Activated T-helper 17 cell treated with anti-CD3 and anti-CD28 coated beads, Interleukin-2, amount 50 U/mL, for 72 hours (primary cell): ENCODE measurements at regions not wholly inside any gene's neighbourhood (a gene's known extent, or its start where the extent isn't known, plus 50 kb on each side); places are given as distances from the start of the nearest gene placed in this dataset.
A peak's percentile ranks its signal among the peaks of the same experiment; 100 is the strongest.

Experiments
- ATAC-seq: fragments of 150-1000 bp; cut with Tn5 transposase; replicated peaks from 2 replicates; pipeline ENCODE4 v1.10.0; 2021; ENCODE audit warnings: mild to moderate bottlenecking, moderate library complexity
- H3K27ac Mint-ChIP-seq: one replicate; pipeline ENCODE4 v1.8.0; 2022; ENCODE audit warnings: mixed read lengths
- H3K27me3 Mint-ChIP-seq: one replicate; pipeline ENCODE4 v1.8.0; 2022; ENCODE audit warnings: mixed read lengths
- H3K36me3 Mint-ChIP-seq: one replicate; pipeline ENCODE4 v1.8.0; 2022; ENCODE audit warnings: low read depth, mild to moderate bottlenecking, mixed read lengths
- H3K4me1 Mint-ChIP-seq: one replicate; pipeline ENCODE4 v1.8.0; 2022; ENCODE audit warnings: mixed read lengths
- H3K4me3 Mint-ChIP-seq: one replicate; pipeline ENCODE4 v1.8.0; 2022; ENCODE audit warnings: mild to moderate bottlenecking, mixed read lengths
- H3K9me3 Mint-ChIP-seq: one replicate; pipeline ENCODE4 v1.8.0; 2022; ENCODE audit warnings: mixed read lengths

DNA sequence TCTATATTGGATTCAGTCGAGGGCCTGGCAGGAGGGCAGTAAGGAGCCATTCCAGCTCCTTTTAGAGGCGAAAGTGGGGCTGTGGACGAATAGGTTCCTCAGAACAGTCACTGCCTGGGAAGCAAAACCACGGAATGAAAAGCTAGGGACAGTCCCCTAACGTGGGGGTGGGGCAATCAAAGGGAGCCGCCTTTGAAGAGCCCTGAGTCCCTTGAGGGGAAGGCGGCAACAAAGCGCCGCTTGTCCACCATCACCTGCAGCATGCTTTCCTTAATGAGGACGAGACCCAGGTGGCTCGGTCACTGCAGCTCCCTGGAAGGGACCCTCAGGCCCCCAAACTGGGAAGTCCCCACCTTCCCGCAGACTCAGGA is 184.7 kb downstream of the ETS2 start:
- Mint-ChIP-seq H3K4me3 (no peak overlapping the region), H3K27ac (no peak overlapping the region), H3K9me3 (no peaks in the 10 kb centered on the region), H3K36me3 (no peaks in the 10 kb centered on the region), H3K27me3 (peaks cover 38% of the 10 kb centered on the region), H3K4me1 (peaks cover 3% of the 10 kb centered on the region)
- ATAC-seq, result no peak

GRCh38 chr21:38989745-38990423 is 184.2 kb downstream of the ETS2 start:
- no peak overlapping the region for H3K4me3 Mint-ChIP-seq
- no peaks in the 10 kb centered on the region for H3K9me3 Mint-ChIP-seq
- no peaks in the 10 kb centered on the region for H3K36me3 Mint-ChIP-seq
- no peak overlapping the region for H3K27ac Mint-ChIP-seq
- peaks cover 8% of the 10 kb centered on the region for H3K4me1 Mint-ChIP-seq
- H3K27me3 Mint-ChIP-seq, result peaks cover 42% of the 10 kb centered on the region
- no peak for ATAC-seq

- no peaks in the 10 kb centered on the region for H3K9me3 Mint-ChIP-seq
- H3K4me3 Mint-ChIP-seq, result no peak overlapping the region
- peaks cover 8% of the 10 kb centered on the region for H3K4me1 Mint-ChIP-seq
- H3K27ac Mint-ChIP-seq, result no peak overlapping the region
- no peak for ATAC-seq
- no peaks in the 10 kb centered on the region for H3K36me3 Mint-ChIP-seq
- peaks cover 43% of the 10 kb centered on the region for H3K27me3 Mint-ChIP-seq
Observed at GRCh38 chr21:38989379-38989744, 183.6 kb downstream of the ETS2 start.

DNA sequence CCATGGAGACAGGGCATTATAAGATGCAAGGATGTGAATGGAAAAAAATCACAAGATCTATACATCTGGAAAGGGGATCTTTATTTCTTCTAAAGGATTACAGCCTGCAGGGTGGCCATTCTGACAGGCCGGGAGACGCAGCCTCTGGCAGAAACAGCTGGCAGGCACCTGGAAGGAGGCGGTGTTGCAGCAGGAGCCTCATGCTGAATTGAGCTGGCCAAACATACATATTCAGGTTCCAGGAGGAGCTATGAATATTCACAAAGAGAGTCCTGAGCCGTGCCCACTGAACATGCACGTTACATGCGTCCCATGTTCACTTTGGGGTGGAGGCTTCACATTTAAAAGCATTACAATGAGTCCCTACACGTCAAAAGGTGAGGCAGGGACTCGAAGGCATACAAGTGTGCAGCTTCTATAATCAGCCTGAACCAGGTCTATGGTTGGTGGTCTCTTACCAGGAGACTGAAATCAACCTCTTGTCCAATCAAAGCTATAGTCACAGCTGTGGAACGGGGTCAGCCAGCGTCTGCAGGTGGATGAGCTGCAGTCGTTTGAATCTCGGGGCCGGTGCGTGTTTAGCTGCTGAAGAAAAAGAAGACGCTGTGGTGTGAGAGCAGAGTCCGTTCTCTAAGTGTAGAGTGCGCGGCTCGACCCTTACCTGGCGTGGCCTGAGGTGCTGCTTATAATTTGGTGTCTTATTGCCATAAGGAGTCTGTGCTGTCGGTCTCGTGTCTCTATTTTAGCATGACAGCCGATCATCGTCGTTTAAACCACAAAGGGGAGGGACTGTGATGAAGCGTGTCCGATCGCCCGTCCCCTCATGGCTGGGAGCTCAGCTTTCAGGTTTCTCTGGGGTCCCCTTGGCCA is 183.0 kb downstream of the ETS2 start:
- Mint-ChIP-seq H3K27me3 (peaks cover 44% of the 10 kb centered on the region), H3K4me3 (no peak overlapping the region), H3K36me3 (no peaks in the 10 kb centered on the region), H3K27ac (no peak overlapping the region), H3K4me1 (peaks cover 8% of the 10 kb centered on the region), H3K9me3 (no peaks in the 10 kb centered on the region)
- no peak for ATAC-seq

GRCh38 chr21:38987633-38988508 is 182.1 kb downstream of the ETS2 start:
- H3K36me3 Mint-ChIP-seq, result no peaks in the 10 kb centered on the region
- ATAC-seq, result no peak
- H3K27me3 Mint-ChIP-seq, result peaks cover 50% of the 10 kb centered on the region
- no peaks in the 10 kb centered on the region for H3K9me3 Mint-ChIP-seq
- no peak overlapping the region for H3K4me3 Mint-ChIP-seq
- H3K4me1 Mint-ChIP-seq, result peaks cover 8% of the 10 kb centered on the region
- no peak overlapping the region for H3K27ac Mint-ChIP-seq

DNA sequence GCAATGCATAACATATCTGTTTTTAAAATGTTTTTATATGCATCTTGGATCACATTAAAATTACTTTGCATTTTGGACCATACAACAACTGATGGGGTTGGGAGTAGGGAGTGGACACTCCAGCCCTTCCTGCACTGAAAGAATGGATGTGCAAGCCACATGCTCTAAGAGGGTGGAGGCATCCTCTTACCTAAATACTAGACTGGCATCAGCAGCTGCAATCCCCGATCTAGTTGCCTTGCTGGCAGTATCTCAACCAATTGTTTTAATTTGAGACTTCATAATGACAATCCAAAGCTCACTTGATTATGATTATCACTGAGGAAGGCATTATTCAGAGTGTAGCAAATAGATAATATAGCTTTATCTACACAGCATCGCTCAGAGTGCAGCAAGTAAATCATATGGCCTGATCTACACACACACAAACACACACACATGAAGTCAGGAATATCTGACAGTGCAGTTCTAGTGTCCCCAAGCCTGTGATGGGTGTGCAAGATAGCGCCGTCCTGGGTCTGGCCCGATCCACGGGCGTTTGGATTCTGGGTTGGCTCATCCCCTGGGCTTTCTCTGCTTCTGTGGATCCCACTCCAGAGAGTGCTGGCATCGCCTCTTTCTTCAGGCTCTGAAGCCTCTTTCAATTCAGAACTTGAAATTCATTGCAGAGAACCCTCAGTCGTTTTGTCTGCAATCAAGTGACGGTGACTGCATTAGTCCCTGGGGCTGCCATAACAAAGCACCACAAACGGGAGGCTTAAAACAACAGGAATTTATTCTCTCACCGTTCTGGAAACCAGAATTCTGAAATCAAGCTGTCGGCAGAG is 181.3 kb downstream of the ETS2 start:
- Mint-ChIP-seq H3K27ac (no peak overlapping the region), H3K27me3 (peaks cover 47% of the 10 kb centered on the region), H3K4me3 (no peak overlapping the region), H3K4me1 (peaks cover 8% of the 10 kb centered on the region), H3K9me3 (no peaks in the 10 kb centered on the region), H3K36me3 (no peaks in the 10 kb centered on the region)
- ATAC-seq, result no peak

DNA sequence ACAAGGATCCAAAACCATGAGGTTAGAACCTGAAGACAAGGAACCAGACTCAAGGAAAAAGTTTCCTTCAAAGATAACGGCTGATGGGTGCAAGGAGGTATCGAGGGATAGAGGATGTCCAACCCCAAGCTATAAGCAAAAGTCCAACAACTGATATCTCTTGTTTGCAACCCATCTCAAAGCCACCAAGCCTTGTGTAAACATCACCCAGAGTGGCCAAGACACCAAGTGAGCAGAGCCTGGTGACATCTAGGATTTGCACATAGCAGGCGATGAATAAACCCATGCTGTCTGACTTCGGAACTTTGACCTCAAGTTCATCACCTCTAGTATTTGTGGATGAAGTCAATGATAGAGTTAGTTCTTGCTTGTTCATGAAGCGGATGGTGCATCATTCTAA is 180.7 kb downstream of the ETS2 start:
- Mint-ChIP-seq H3K9me3 (no peaks in the 10 kb centered on the region), H3K27ac (no peak overlapping the region), H3K4me1 (peaks cover 8% of the 10 kb centered on the region), H3K4me3 (no peak overlapping the region), H3K36me3 (no peaks in the 10 kb centered on the region), H3K27me3 (peaks cover 48% of the 10 kb centered on the region)
- no peak for ATAC-seq

DNA sequence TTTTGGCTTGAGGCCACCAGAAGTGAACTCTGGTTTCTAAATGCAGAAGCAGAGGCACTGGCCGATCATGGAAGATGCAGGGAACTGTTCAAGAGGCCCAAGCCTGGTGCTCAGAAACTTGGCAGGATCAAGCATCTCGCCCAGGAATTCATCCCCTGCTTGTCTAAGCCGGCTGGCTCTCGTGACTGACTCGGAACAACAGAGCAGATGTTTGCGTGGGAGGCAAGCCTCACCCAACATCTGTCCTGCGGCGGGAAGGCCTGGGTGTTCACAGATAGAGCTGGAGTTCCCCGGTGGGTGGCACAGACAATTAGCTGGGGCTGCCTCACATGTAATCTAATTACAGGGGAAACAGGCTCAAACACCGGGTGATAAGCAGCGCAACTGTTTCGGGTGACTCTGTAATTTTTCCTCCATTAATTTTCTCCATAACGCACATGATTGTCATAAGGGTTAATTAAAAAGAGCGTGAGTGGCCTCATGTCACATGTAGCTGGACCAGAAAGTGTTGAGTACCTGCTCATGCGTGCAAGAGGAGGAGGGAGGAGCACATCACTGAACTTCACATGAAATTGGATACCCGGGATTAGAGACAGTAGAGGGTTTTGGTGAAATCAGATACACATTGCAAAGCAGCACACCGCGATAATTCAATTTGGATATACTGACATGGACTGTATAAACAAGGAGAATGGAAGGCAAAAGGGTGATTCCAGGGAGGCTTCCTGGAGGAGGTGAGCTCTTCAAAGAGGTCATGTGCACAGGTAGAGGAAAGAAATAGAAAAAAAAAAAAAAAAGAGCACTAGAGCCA is 180.0 kb downstream of the ETS2 start:
- Mint-ChIP-seq H3K27ac (peak overlapping the region; percentile 39), H3K4me1 (peaks cover 8% of the 10 kb centered on the region), H3K9me3 (no peaks in the 10 kb centered on the region), H3K27me3 (peaks cover 49% of the 10 kb centered on the region), H3K36me3 (no peaks in the 10 kb centered on the region), H3K4me3 (peak overlapping the region; percentile 58)
- peak; percentile 77 for ATAC-seq

- peak overlapping the region; percentile 39 for H3K27ac Mint-ChIP-seq
- peaks cover 8% of the 10 kb centered on the region for H3K4me1 Mint-ChIP-seq
- H3K36me3 Mint-ChIP-seq, result no peaks in the 10 kb centered on the region
- ATAC-seq, result peak; percentile 52
- H3K27me3 Mint-ChIP-seq, result peaks cover 52% of the 10 kb centered on the region
- H3K4me3 Mint-ChIP-seq, result peak overlapping the region; percentile 58
- no peaks in the 10 kb centered on the region for H3K9me3 Mint-ChIP-seq
Observed at GRCh38 chr21:38984982-38985567, 179.3 kb downstream of the ETS2 start.

- Mint-ChIP-seq H3K27ac (peak overlapping the region; percentile 39), H3K27me3 (peaks cover 54% of the 10 kb centered on the region), H3K4me1 (peaks cover 10% of the 10 kb centered on the region), H3K9me3 (no peaks in the 10 kb centered on the region), H3K36me3 (no peaks in the 10 kb centered on the region), H3K4me3 (peak overlapping the region; percentile 58)
- ATAC-seq, result no peak
Observed at GRCh38 chr21:38984568-38984967, 178.8 kb downstream of the ETS2 start.

- no peaks in the 10 kb centered on the region for H3K36me3 Mint-ChIP-seq
- H3K27ac Mint-ChIP-seq, result no peak overlapping the region
- H3K27me3 Mint-ChIP-seq, result peaks cover 50% of the 10 kb centered on the region
- no peaks in the 10 kb centered on the region for H3K9me3 Mint-ChIP-seq
- H3K4me3 Mint-ChIP-seq, result no peak overlapping the region
- ATAC-seq, result no peak
- peaks cover 14% of the 10 kb centered on the region for H3K4me1 Mint-ChIP-seq
Observed at GRCh38 chr21:38983560-38983959, 177.8 kb downstream of the ETS2 start.

- peaks cover 42% of the 10 kb centered on the region for H3K27me3 Mint-ChIP-seq
- ATAC-seq, result no peak
- no peaks in the 10 kb centered on the region for H3K9me3 Mint-ChIP-seq
- no peak overlapping the region for H3K4me3 Mint-ChIP-seq
- peaks cover 14% of the 10 kb centered on the region for H3K4me1 Mint-ChIP-seq
- H3K27ac Mint-ChIP-seq, result no peak overlapping the region
- no peaks in the 10 kb centered on the region for H3K36me3 Mint-ChIP-seq
Observed at GRCh38 chr21:38982804-38983203, 177.1 kb downstream of the ETS2 start.

GRCh38 chr21:38982096-38982495 is 176.4 kb downstream of the ETS2 start:
- ATAC-seq, result no peak
- Mint-ChIP-seq H3K4me1 (peaks cover 14% of the 10 kb centered on the region), H3K27me3 (peaks cover 39% of the 10 kb centered on the region), H3K27ac (no peak overlapping the region), H3K4me3 (no peak overlapping the region), H3K36me3 (no peaks in the 10 kb centered on the region), H3K9me3 (no peaks in the 10 kb centered on the region)
